Activated T-helper 1 cell treated with anti-CD3 and anti-CD28 coated beads, Interleukin-12 subunit alpha, Interleukin-12 subunit beta, Interleukin-2, Interleukin-4 antibody, amounts not matched to agents 30 ng/mL and 10 ng/mL and 1 ng/mL, durations not matched to agents 14 hours and 24 hours and 36 hours (primary cell): ENCODE measurements at regions not wholly inside any gene's neighbourhood (a gene's known extent, or its start where the extent isn't known, plus 50 kb on each side); places are given as distances from the start of the nearest gene placed in this dataset.

Experiments
- DNase-seq: peaks from one replicate; pipeline ENCODE4 v3.0.0; 2021; ENCODE audit warnings: low spot score
- H3K27ac Mint-ChIP-seq: one replicate; pipeline ENCODE4 v1.8.0; 2021; ENCODE audit warnings: mild to moderate bottlenecking, mixed read lengths
- H3K27me3 Mint-ChIP-seq: one replicate; pipeline ENCODE4 v1.8.0; 2022; ENCODE audit warnings: mild to moderate bottlenecking, moderate library complexity, mixed read lengths; ENCODE audit not compliant: insufficient read depth
- H3K36me3 Mint-ChIP-seq: one replicate; pipeline ENCODE4 v1.8.0; 2021; ENCODE audit warnings: low read depth, mixed read lengths
- H3K4me1 Mint-ChIP-seq: one replicate; pipeline ENCODE4 v1.8.0; 2021; ENCODE audit warnings: low read depth, mixed read lengths
- H3K4me3 Mint-ChIP-seq: one replicate; pipeline ENCODE4 v1.8.0; 2021; ENCODE audit warnings: mild to moderate bottlenecking, moderate library complexity, mixed read lengths
- H3K9me3 Mint-ChIP-seq: one replicate; pipeline ENCODE4 v1.8.0; 2021; ENCODE audit warnings: mixed read lengths
- intact Hi-C: fragments of 100-400 bp; cut with micrococcal nuclease; formaldehyde crosslinking; loops from one replicate; pipeline ENCODE4 v1.15.1; 2024

GRCh38 chr2:157995117-157995516 lies 106.6 kb upstream of the UPP2 start:
- Mint-ChIP-seq H3K4me3 (no peak overlapping the region), H3K9me3 (peaks cover 3% of the 10 kb centered on the region), H3K27ac (no peak overlapping the region), H3K36me3 (peaks cover 2% of the 10 kb centered on the region), H3K27me3 (no peaks in the 10 kb centered on the region), H3K4me1 (no peaks in the 10 kb centered on the region)
- intact Hi-C loops: no loop called here
- DNase-seq: no peak

GRCh38 chr2:157991932-157992331 lies 109.7 kb upstream of the UPP2 start:
- no peaks in the 10 kb centered on the region for H3K4me1 Mint-ChIP-seq
- no peak overlapping the region for H3K4me3 Mint-ChIP-seq
- no peak for DNase-seq

GRCh38 chr2:157990173-157990572 lies 111.5 kb upstream of the UPP2 start:
- Mint-ChIP-seq H3K4me1 (no peaks in the 10 kb centered on the region), H3K9me3 (peaks cover 5% of the 10 kb centered on the region), H3K27me3 (peaks cover 3% of the 10 kb centered on the region), H3K4me3 (no peak overlapping the region), H3K36me3 (no peaks in the 10 kb centered on the region), H3K27ac (no peak overlapping the region)
- intact Hi-C loops: loop anchor here (5.0 kb wide), 1 partner anchor 78 kb away; no protein-coding TSS in a partner anchor
- no peak for DNase-seq

More at GRCh38 chr2:157991932-157992331, 109.7 kb upstream of the UPP2 start:
- H3K27me3 Mint-ChIP-seq: no peaks in the 10 kb centered on the region
- no peak overlapping the region for H3K27ac Mint-ChIP-seq
- intact Hi-C loops: loop anchor here (5.0 kb wide), 1 partner anchor 80 kb away; no protein-coding TSS in a partner anchor
- H3K36me3 Mint-ChIP-seq: peaks cover 2% of the 10 kb centered on the region
- peaks cover 3% of the 10 kb centered on the region for H3K9me3 Mint-ChIP-seq

DNA sequence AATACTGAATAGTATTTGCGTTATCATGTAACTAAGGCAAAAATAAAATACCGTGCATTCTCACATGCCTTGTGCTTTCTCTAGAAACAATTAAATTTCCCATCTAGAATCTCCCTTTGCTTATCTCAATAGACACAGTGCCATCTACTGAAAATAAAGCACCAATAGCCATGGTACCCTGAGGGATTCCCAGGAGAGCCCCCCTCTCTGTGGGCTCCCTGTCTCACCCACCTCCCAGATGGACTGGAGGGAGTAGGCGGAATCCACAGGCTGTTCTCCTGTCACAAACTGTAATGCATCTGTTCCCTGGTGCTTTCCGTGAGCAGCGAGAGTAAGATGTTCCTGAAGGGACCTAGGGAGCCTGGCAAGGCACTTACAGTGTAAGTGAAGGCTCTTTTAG lies 112.4 kb upstream of the UPP2 start:
- Mint-ChIP-seq H3K4me1 (no peaks in the 10 kb centered on the region), H3K27me3 (peaks cover 3% of the 10 kb centered on the region), H3K27ac (no peak overlapping the region), H3K4me3 (no peak overlapping the region), H3K9me3 (peaks cover 6% of the 10 kb centered on the region), H3K36me3 (no peaks in the 10 kb centered on the region)
- intact Hi-C loops: no loop called here
- DNase-seq: no peak

DNA sequence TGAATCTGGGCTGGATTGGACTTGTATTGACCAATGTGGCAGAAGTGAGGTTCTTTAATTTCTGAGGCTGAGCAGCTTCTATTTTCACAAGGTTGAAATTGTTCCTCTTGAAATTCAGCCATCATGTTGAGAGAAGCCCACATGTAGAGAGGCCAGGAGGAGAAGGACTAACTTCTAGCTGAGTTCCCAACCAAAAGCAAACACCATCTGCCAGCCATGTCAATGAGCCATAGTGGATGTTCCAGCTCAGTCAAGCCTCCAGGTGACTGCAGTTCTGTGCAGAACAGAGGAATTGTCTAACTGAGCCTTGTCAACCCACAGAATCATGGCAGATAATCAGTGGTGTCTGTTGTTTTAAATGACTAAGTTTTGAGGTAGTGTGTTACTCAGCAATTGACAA lies 110.6 kb upstream of the ACVR1 start:
- no peaks in the 10 kb centered on the region for H3K4me1 Mint-ChIP-seq
- H3K9me3 Mint-ChIP-seq: peaks cover 9% of the 10 kb centered on the region
- H3K27me3 Mint-ChIP-seq: peaks cover 4% of the 10 kb centered on the region
- H3K36me3 Mint-ChIP-seq: no peaks in the 10 kb centered on the region
- intact Hi-C loops: no loop called here
- no peak overlapping the region for H3K27ac Mint-ChIP-seq
- H3K4me3 Mint-ChIP-seq: no peak overlapping the region
- no peak for DNase-seq

DNA sequence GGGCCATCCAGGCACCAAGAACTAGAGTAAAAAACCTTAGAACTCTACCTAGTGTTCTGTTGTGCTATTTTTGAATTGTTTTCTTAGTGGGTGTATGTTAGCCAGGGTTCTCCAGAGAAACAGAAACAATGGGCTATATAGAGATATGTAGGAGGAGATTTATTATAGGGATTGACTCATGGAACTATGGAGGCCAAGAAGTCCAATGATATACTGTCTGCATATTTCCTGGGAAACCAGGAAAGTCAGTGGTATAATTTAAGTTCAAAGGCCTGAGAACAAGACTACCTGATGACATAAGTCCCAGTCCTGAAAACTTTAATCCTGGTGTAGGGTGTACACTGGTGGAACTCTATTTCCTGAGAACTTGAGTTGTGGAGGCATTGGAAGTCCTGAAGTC lies 108.7 kb upstream of the ACVR1 start:
- no peak for DNase-seq
- intact Hi-C loops: no loop called here
- Mint-ChIP-seq H3K4me1 (no peaks in the 10 kb centered on the region), H3K9me3 (peaks cover 12% of the 10 kb centered on the region), H3K4me3 (no peak overlapping the region), H3K27ac (no peak overlapping the region), H3K27me3 (peaks cover 6% of the 10 kb centered on the region), H3K36me3 (no peaks in the 10 kb centered on the region)

DNA sequence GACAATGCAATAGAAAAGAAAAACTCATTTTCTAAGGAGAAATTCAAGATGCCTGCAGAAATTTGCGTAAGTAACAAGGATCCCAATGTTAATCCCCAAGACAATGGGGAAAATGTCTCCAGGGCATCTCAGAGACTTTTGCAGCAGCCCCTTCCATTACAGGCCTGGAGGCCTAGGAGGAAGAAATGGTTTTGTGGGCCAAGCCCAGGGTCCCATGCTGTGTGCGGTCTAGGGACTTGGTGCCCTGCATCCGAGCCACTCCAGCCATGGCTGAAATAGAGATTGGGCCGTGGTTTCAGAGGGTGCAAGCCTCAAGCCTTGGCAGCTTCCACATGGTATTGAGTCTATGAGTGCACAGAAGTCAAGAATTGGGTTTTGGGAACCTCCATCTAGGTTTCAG lies 103.9 kb upstream of the ACVR1 start:
- Mint-ChIP-seq H3K4me3 (no peak overlapping the region), H3K9me3 (peaks cover 32% of the 10 kb centered on the region), H3K27ac (no peak overlapping the region)

DNA sequence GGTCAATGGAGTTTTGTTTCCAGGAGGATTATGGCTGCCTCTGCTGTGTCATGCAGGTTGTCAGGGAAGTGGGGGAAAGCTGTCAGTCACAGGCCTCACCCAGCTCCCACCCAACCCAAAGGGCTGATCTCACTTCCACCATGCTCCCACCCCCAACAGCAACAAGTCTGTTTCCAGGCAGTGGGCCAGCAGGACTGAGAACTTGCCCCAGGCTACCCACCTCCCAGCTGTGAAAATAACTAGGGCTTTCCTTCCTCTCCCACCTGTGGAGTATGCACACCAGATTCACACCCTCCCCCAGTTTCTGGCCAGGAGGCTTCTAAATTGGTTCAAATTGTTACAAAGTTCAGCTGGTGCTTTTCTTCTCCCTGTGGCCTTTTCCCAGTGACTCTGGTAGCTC lies 95.6 kb upstream of the ACVR1 start:
- Mint-ChIP-seq H3K4me1 (no peaks in the 10 kb centered on the region), H3K27ac (no peak overlapping the region), H3K4me3 (no peak overlapping the region), H3K27me3 (peaks cover 3% of the 10 kb centered on the region), H3K9me3 (peaks cover 10% of the 10 kb centered on the region), H3K36me3 (no peaks in the 10 kb centered on the region)
- DNase-seq: no peak
- intact Hi-C loops: no loop called here

More for the DNA sequence above, 103.9 kb upstream of the ACVR1 start:
- H3K27me3 Mint-ChIP-seq: peaks cover 5% of the 10 kb centered on the region
- intact Hi-C loops: no loop called here
- peaks cover 2% of the 10 kb centered on the region for H3K36me3 Mint-ChIP-seq
- H3K4me1 Mint-ChIP-seq: no peaks in the 10 kb centered on the region
- DNase-seq: no peak

DNA sequence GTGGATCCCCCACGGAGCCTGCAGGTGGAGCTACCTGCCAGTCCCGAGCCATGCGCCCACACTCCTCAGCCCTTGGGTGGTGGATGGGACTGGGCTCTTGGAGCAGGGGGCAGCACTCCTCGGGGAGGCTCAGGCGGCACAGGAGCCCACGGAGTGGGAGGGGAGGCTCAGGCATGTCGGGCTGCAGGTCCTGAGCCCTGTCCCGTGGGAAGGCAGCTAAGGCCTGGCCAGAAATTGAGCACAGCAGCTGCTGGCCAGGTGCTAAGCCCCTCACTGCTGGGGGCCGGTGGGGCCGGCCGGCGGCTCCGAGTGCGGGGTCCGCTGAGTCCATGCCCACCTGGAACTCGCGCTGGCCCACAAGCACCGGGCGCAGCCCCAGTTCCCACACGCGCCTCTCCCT lies 91.7 kb upstream of the ACVR1 start:
- Mint-ChIP-seq H3K4me3 (no peak overlapping the region), H3K4me1 (no peaks in the 10 kb centered on the region), H3K27me3 (peaks cover 3% of the 10 kb centered on the region), H3K36me3 (no peaks in the 10 kb centered on the region), H3K9me3 (no peaks in the 10 kb centered on the region), H3K27ac (no peak overlapping the region)
- no peak for DNase-seq
- intact Hi-C loops: no loop called here

- intact Hi-C loops: no loop called here
- peaks cover 3% of the 10 kb centered on the region for H3K27me3 Mint-ChIP-seq
- no peaks in the 10 kb centered on the region for H3K36me3 Mint-ChIP-seq
- peaks cover 42% of the 10 kb centered on the region for H3K9me3 Mint-ChIP-seq
- H3K27ac Mint-ChIP-seq: no peak overlapping the region
- no peaks in the 10 kb centered on the region for H3K4me1 Mint-ChIP-seq
- no peak overlapping the region for H3K4me3 Mint-ChIP-seq
- DNase-seq: no peak
Observed at GRCh38 chr2:157959249-157959648, 83.1 kb upstream of the ACVR1 start.

DNA sequence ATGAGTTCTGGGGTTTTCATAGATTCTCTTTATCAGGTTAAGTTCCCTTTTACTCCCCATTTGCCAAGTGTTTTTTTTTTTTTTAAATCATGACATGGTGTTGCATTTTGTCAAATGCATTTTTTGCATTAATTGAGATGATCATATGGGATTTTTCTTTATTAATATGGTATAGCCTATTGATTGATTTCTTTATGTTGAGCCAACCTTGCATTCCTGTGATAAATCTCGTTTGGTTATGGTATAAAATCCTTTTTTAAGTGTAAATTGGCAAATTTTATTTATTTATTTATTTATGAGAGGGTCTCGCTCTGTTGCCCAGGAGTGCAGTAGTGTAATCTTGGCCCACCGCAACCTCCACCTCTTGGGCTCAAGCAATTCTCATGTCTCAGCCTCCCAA lies 81.5 kb upstream of the ACVR1 start:
- DNase-seq: no peak
- H3K9me3 Mint-ChIP-seq: peaks cover 42% of the 10 kb centered on the region
- no peak overlapping the region for H3K4me3 Mint-ChIP-seq
- intact Hi-C loops: no loop called here
- H3K27ac Mint-ChIP-seq: no peak overlapping the region
- H3K4me1 Mint-ChIP-seq: no peaks in the 10 kb centered on the region
- peaks cover under 1% of the 10 kb centered on the region for H3K27me3 Mint-ChIP-seq
- no peaks in the 10 kb centered on the region for H3K36me3 Mint-ChIP-seq

DNA sequence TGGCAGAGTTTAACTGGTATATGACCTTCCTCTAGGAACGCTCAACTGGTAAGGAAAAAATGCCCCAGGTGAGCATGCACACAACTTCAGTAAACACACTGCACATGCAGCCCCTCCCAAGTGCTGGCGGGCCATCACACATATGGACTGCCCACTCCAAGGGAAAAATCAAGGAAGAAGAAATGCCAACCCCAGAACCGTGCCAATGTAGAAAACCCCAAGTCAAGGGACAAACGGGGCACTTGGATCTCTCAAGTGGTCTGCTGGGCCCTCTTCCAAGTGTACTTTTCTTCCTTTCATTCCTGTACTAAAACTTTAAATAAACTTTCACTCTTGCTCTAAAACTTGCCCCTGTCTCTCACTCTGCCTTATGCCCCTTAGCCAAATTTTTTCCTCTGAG lies 76.4 kb upstream of the ACVR1 start:
- H3K9me3 Mint-ChIP-seq: peaks cover 20% of the 10 kb centered on the region
- H3K36me3 Mint-ChIP-seq: no peaks in the 10 kb centered on the region
- no peak for DNase-seq
- H3K4me1 Mint-ChIP-seq: no peaks in the 10 kb centered on the region
- H3K27me3 Mint-ChIP-seq: no peaks in the 10 kb centered on the region
- intact Hi-C loops: no loop called here
- no peak overlapping the region for H3K27ac Mint-ChIP-seq
- no peak overlapping the region for H3K4me3 Mint-ChIP-seq

- DNase-seq: no peak
- H3K4me1 Mint-ChIP-seq: no peaks in the 10 kb centered on the region
- H3K4me3 Mint-ChIP-seq: no peak overlapping the region
- H3K36me3 Mint-ChIP-seq: no peaks in the 10 kb centered on the region
- intact Hi-C loops: no loop called here
- H3K9me3 Mint-ChIP-seq: no peaks in the 10 kb centered on the region
- peaks cover 2% of the 10 kb centered on the region for H3K27me3 Mint-ChIP-seq
- H3K27ac Mint-ChIP-seq: no peak overlapping the region
Observed at GRCh38 chr2:157948856-157949255, 72.7 kb upstream of the ACVR1 start.

GRCh38 chr2:157946919-157947557 lies 70.9 kb upstream of the ACVR1 start:
- peaks cover 2% of the 10 kb centered on the region for H3K27me3 Mint-ChIP-seq
- DNase-seq: no peak
- no peak overlapping the region for H3K4me3 Mint-ChIP-seq
- no peaks in the 10 kb centered on the region for H3K4me1 Mint-ChIP-seq
- H3K27ac Mint-ChIP-seq: no peak overlapping the region
- H3K36me3 Mint-ChIP-seq: no peaks in the 10 kb centered on the region
- intact Hi-C loops: no loop called here
- H3K9me3 Mint-ChIP-seq: no peaks in the 10 kb centered on the region
